Mesothelial cell of epicardium (in vitro differentiated cells): ENCODE measurements at regions not wholly inside any gene's neighbourhood (a gene's known extent, or its start where the extent isn't known, plus 50 kb on each side); places are given as distances from the start of the nearest gene placed in this dataset.

ENCODE experiments used
- DNase-seq, 2 experiments: peaks; one replicate each; pipeline ENCODE4 v3.0.0; 2021; ENCODE audit warnings: low spot score in 2 of 2; ENCODE audit not compliant: unreplicated experiment in 2 of 2
- H3K27ac Mint-ChIP-seq: 2 replicates; pipeline ENCODE4 v1.8.0; 2021; ENCODE audit warnings: mixed read lengths
- H3K27me3 Mint-ChIP-seq: 2 replicates; pipeline ENCODE4 v1.8.0; 2021; ENCODE audit warnings: low read depth, mixed read lengths
- H3K36me3 Mint-ChIP-seq: 2 replicates; pipeline ENCODE4 v1.8.0; 2021; ENCODE audit warnings: mixed read lengths
- H3K4me1 Mint-ChIP-seq: 2 replicates; pipeline ENCODE4 v1.8.0; 2021; ENCODE audit warnings: mixed read lengths
- H3K4me3 Mint-ChIP-seq: 2 replicates; pipeline ENCODE4 v1.8.0; 2021; ENCODE audit warnings: mild to moderate bottlenecking, moderate library complexity, mixed read lengths
- H3K9me3 Mint-ChIP-seq: 2 replicates; pipeline ENCODE4 v1.8.0; 2021; ENCODE audit warnings: mixed read lengths
- CTCF ChIP-seq: fragments of 200-600 bp; sonication (generic); IDR thresholded peaks from one replicate; pipeline ENCODE4 v1.5.0; 2021; ENCODE audit warnings: antibody characterized with exemption; ENCODE audit not compliant: unreplicated experiment

GRCh38 chr7:41538810-41539724 lies 163.8 kb downstream of the INHBA start:
- no peak for TF ChIP-seq CTCF
- H3K4me1 Mint-ChIP-seq, result peaks cover 17% of the 10 kb centered on the region
- no peaks in the 10 kb centered on the region for H3K36me3 Mint-ChIP-seq
- no peak for DNase-seq
- no peak overlapping the region for H3K4me3 Mint-ChIP-seq
- H3K27me3 Mint-ChIP-seq, result no peaks in the 10 kb centered on the region
- H3K27ac Mint-ChIP-seq, result no peak overlapping the region
- peaks cover 3% of the 10 kb centered on the region for H3K9me3 Mint-ChIP-seq

- Mint-ChIP-seq H3K9me3 (peaks cover 4% of the 10 kb centered on the region), H3K4me1 (peaks cover 17% of the 10 kb centered on the region)
Measured at GRCh38 chr7:41536873-41537665, 165.8 kb downstream of the INHBA start.

GRCh38 chr7:41536122-41536872 lies 166.6 kb downstream of the INHBA start:
- Mint-ChIP-seq H3K36me3 (no peaks in the 10 kb centered on the region), H3K27me3 (no peaks in the 10 kb centered on the region), H3K9me3 (peaks cover 4% of the 10 kb centered on the region), H3K4me3 (no peak overlapping the region), H3K4me1 (peaks cover 12% of the 10 kb centered on the region), H3K27ac (no peak overlapping the region)
- TF ChIP-seq CTCF, result no peak
- no peak for DNase-seq

More at GRCh38 chr7:41536873-41537665, 165.8 kb downstream of the INHBA start:
- no peak for TF ChIP-seq CTCF
- no peak overlapping the region for H3K4me3 Mint-ChIP-seq
- no peaks in the 10 kb centered on the region for H3K27me3 Mint-ChIP-seq
- H3K36me3 Mint-ChIP-seq, result no peaks in the 10 kb centered on the region
- no peak for DNase-seq
- H3K27ac Mint-ChIP-seq, result no peak overlapping the region

- Mint-ChIP-seq H3K36me3 (no peaks in the 10 kb centered on the region), H3K9me3 (peaks cover 4% of the 10 kb centered on the region), H3K4me1 (no peaks in the 10 kb centered on the region), H3K27me3 (no peaks in the 10 kb centered on the region), H3K4me3 (no peak overlapping the region), H3K27ac (no peak overlapping the region)
- DNase-seq, result no peak
- TF ChIP-seq CTCF, result no peak
Measured at GRCh38 chr7:41529831-41530230, 173.1 kb downstream of the INHBA start.

- Mint-ChIP-seq H3K4me3 (no peak overlapping the region), H3K36me3 (peaks cover 11% of the 10 kb centered on the region), H3K27me3 (no peaks in the 10 kb centered on the region), H3K27ac (no peak overlapping the region), H3K4me1 (no peaks in the 10 kb centered on the region), H3K9me3 (peaks cover 20% of the 10 kb centered on the region)
- no peak for TF ChIP-seq CTCF
- DNase-seq, result no peak
Measured at GRCh38 chr7:41524876-41525275, 178.0 kb downstream of the INHBA start.
